DND-41 (cell line): ENCODE measurements at regions not wholly inside any gene's neighbourhood (a gene's known extent, or its start where the extent isn't known, plus 50 kb on each side); places are given as distances from the start of the nearest gene placed in this dataset.
A peak's percentile ranks its signal among the peaks of the same experiment; 100 is the strongest.

Source experiments
- ATAC-seq: fragments of 200-7000 bp; cut with Tn5 transposase; 3 replicates; pipeline ENCODE4 v1.9.1; 2021; ENCODE audit warnings: low read depth; ENCODE audit not compliant: insufficient read depth
- DNase-seq: peaks from one replicate; pipeline ENCODE4 v3.0.0-alpha.2; 2020
- H2AFZ ChIP-seq: 2 replicates; pipeline ENCODE4 v1.6.0; 2012; ENCODE audit warnings: low read depth, low read length
- H3K27ac ChIP-seq: 2 replicates; pipeline ENCODE4 v1.5.1; 2012; ENCODE audit warnings: low read length, inconsistent platforms
- H3K27me3 ChIP-seq: fragments of 200-600 bp; sonication (generic); 2 replicates; pipeline ENCODE4 v1.6.0; 2012; ENCODE audit warnings: low read length, mild to moderate bottlenecking, inconsistent platforms; ENCODE audit not compliant: insufficient read depth, poor library complexity
- H3K36me3 ChIP-seq: 2 replicates; pipeline ENCODE4 v1.5.1; 2012; ENCODE audit warnings: low read length, inconsistent platforms; ENCODE audit not compliant: insufficient read depth
- H3K4me1 ChIP-seq: 2 replicates; pipeline ENCODE4 v1.5.1; 2012; ENCODE audit warnings: mild to moderate bottlenecking, low read length; ENCODE audit not compliant: insufficient read depth
- H3K4me2 ChIP-seq: 2 replicates; pipeline ENCODE4 v1.6.0; 2012; ENCODE audit warnings: mild to moderate bottlenecking, moderate library complexity, low read length, inconsistent platforms; ENCODE audit not compliant: insufficient read depth
- H3K4me3 ChIP-seq, 2 experiments: fragments of 200-600 bp in 1 of 2; shearing (Covaris generic) in 1 of 2; 2 replicates each; pipeline ENCODE4 v1.5.1; 2012 to 2016; ENCODE audit warnings: inconsistent platforms in 2 of 2, low read length in 2 of 2, mild to moderate bottlenecking in 2 of 2, low read depth in 1 of 2, moderate library complexity in 1 of 2
- H3K79me2 ChIP-seq: 2 replicates; pipeline ENCODE4 v1.6.0; 2012; ENCODE audit warnings: low read length, inconsistent platforms; ENCODE audit not compliant: insufficient read depth
- H3K9ac ChIP-seq: 2 replicates; pipeline ENCODE4 v1.6.0; 2012; ENCODE audit warnings: low read depth, mild to moderate bottlenecking, inconsistent platforms, low read length, moderate library complexity
- H3K9me3 ChIP-seq: 2 replicates; pipeline ENCODE4 v1.5.1; 2012; ENCODE audit warnings: low read length, moderate library complexity, mild to moderate bottlenecking, inconsistent platforms; ENCODE audit not compliant: insufficient read depth, severe bottlenecking
- H4K20me1 ChIP-seq: 2 replicates; pipeline ENCODE4 v1.6.0; 2012; ENCODE audit warnings: low read length; ENCODE audit not compliant: insufficient read depth
- EZH2 ChIP-seq: IDR thresholded peaks from 3 replicates; pipeline ENCODE4 v1.6.1; 2012; ENCODE audit warnings: borderline replicate concordance, low read depth, mild to moderate bottlenecking, moderate library complexity, low read length, inconsistent platforms; ENCODE audit not compliant: severe bottlenecking
- TF ChIP-seq, protein P1 (sequence below): IDR thresholded peaks from 2 replicates; pipeline ENCODE4 v1.5.1; 2012; ENCODE audit warnings: borderline replicate concordance, low read length, moderate library complexity, mild to moderate bottlenecking; ENCODE audit not compliant: poor library complexity, severe bottlenecking; ENCODE audit errors: extremely low read depth

- Histone ChIP-seq H3K79me2 (no peaks in the 10 kb centered on the region), H4K20me1 (no peaks in the 10 kb centered on the region), H3K9ac (no peak overlapping the region), H3K4me1 (no peaks in the 10 kb centered on the region), H3K27me3 (no peaks in the 10 kb centered on the region), H3K9me3 (no peaks in the 10 kb centered on the region), H3K4me2 (no peak overlapping the region), H3K4me3 (no peak overlapping the region), H3K36me3 (no peaks in the 10 kb centered on the region), H3K27ac (no peak overlapping the region), H2AFZ (no peak overlapping the region)
- no peak for DNase-seq
- no peak for ATAC-seq
- TF ChIP-seq, protein P1, sequence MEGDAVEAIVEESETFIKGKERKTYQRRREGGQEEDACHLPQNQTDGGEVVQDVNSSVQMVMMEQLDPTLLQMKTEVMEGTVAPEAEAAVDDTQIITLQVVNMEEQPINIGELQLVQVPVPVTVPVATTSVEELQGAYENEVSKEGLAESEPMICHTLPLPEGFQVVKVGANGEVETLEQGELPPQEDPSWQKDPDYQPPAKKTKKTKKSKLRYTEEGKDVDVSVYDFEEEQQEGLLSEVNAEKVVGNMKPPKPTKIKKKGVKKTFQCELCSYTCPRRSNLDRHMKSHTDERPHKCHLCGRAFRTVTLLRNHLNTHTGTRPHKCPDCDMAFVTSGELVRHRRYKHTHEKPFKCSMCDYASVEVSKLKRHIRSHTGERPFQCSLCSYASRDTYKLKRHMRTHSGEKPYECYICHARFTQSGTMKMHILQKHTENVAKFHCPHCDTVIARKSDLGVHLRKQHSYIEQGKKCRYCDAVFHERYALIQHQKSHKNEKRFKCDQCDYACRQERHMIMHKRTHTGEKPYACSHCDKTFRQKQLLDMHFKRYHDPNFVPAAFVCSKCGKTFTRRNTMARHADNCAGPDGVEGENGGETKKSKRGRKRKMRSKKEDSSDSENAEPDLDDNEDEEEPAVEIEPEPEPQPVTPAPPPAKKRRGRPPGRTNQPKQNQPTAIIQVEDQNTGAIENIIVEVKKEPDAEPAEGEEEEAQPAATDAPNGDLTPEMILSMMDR, result no peak
- TF ChIP-seq EZH2, result no peak
These were observed 190.1 kb upstream of the GPRIN3 start for GRCh38 chr4:89497517-89498308.

DNA sequence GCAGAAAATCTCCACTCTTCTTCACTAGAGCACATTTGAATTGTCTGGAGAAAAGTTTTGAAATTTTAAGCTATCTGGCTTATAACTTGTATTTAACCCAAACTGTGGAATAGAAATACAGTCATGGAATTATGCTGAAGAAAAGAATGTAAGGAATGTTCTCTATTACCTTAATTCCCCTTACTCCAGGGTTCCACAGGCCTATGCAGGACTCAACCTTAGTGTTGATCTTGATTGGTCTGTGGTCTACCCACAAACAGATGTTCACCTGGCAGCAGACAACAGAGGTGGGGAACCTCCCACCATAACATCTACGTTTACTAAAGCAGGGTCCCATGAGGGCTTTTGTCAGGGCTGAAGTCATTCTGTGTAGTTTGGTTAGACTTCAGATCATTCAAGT lies 189.3 kb upstream of the GPRIN3 start:
- Histone ChIP-seq H3K36me3 (no peaks in the 10 kb centered on the region), H3K79me2 (no peaks in the 10 kb centered on the region), H3K4me1 (no peaks in the 10 kb centered on the region), H3K9me3 (no peaks in the 10 kb centered on the region), H3K4me2 (no peak overlapping the region), H2AFZ (no peak overlapping the region), H4K20me1 (no peaks in the 10 kb centered on the region), H3K27me3 (no peaks in the 10 kb centered on the region), H3K4me3 (no peak overlapping the region), H3K9ac (no peak overlapping the region), H3K27ac (no peak overlapping the region)
- DNase-seq, result no peak
- TF ChIP-seq EZH2, result no peak
- TF ChIP-seq, protein P1, result no peak
- 0 out of 3 replicates have a peak, but pooled peaks have one; percentile 40 for ATAC-seq

DNA sequence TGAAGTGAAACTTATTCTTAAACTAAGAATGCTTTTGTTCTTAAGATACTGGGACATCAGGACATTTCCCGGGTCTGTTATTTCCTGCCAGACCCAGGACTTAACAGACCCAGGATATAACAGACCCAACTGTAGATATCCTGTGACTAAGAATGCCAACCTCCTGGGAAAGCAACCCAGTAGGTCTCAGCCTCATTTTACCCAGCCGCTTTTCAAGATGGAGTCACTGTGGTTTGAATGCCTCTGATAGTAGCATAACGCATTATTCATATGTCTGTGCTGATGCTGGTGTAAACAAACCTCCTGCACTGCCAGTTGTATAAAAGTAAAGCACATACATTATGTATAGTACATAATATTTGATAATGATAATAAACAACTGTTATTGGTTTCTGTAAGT lies 185.8 kb upstream of the GPRIN3 start:
- ATAC-seq (no peak), DNase-seq (no peak)
- Histone ChIP-seq H3K4me2 (no peak overlapping the region), H3K4me3 (no peak overlapping the region), H4K20me1 (no peaks in the 10 kb centered on the region), H3K9me3 (no peaks in the 10 kb centered on the region), H3K9ac (no peak overlapping the region), H3K27me3 (no peaks in the 10 kb centered on the region), H3K27ac (no peak overlapping the region), H3K79me2 (no peaks in the 10 kb centered on the region), H2AFZ (no peak overlapping the region), H3K36me3 (no peaks in the 10 kb centered on the region), H3K4me1 (no peaks in the 10 kb centered on the region)
- TF ChIP-seq, protein P1, result no peak
- no peak for TF ChIP-seq EZH2
